SK-N-SH (cell line): ENCODE measurements at regions not wholly inside any gene's neighbourhood (a gene's known extent, or its start where the extent isn't known, plus 50 kb on each side); places are given as distances from the start of the nearest gene placed in this dataset.

Experiments used
- CTCF ChIA-PET: fragments of 300-600, 350-600 bp; formaldehyde crosslinking; extraction: SDS; loops from one replicate; lab custom pipeline; 2021; lab: Yijun Ruan, JAX
- POLR2A ChIA-PET: fragments of 350-600 bp; sonication (Branson Sonifier 250); formaldehyde crosslinking; extraction: SDS; loops from one replicate; lab custom pipeline; 2020; ENCODE audit warnings: antibody characterized with exemption, inconsistent platforms; lab: Yijun Ruan, JAX
- DNase-seq: peaks from one replicate; pipeline ENCODE4 v3.0.0; 2012
- H2AFZ ChIP-seq: fragments of 200-600 bp; sonication (generic); 2 replicates; pipeline ENCODE4 v1.8.1; 2016; ENCODE audit warnings: antibody characterized with exemption, mild to moderate bottlenecking, low read depth
- H3F3A ChIP-seq: fragments of 200-600 bp; sonication (generic); replicated peaks from 2 replicates; pipeline ENCODE3; 2016; ENCODE audit warnings: antibody characterized with exemption, mild to moderate bottlenecking; ENCODE audit not compliant: insufficient read depth
- H3K27ac ChIP-seq, 2 experiments: fragments of 200-500 bp in 1 of 2; fragments of 200-600 bp in 1 of 2; sonication (Bioruptor generic) in 1 of 2; sonication (generic), shearing (Covaris generic) in 1 of 2; 2 replicates each; pipeline versions ENCODE4 v1.5.1 to v1.6.1; 2014 to 2016; ENCODE audit warnings: low read depth in 2 of 2, inconsistent platforms in 1 of 2, low read length in 1 of 2, mild to moderate bottlenecking in 1 of 2, mixed read lengths in 1 of 2
- H3K27me3 ChIP-seq: fragments of 200-600 bp; sonication (generic), shearing (Covaris generic); 2 replicates; pipeline ENCODE4 v1.6.1; 2016; ENCODE audit warnings: mixed run types; ENCODE audit not compliant: insufficient read depth
- H3K36me3 ChIP-seq, 2 experiments: fragments of 200-500 bp in 1 of 2; fragments of 200-600 bp in 1 of 2; sonication (Bioruptor generic) in 1 of 2; sonication (generic) in 1 of 2; replicated peaks in 1 of 2; 2 replicates each; pipeline versions ENCODE3 to v1.5.1; 2014 to 2016; ENCODE audit warnings: low read length in 1 of 2, mild to moderate bottlenecking in 1 of 2; ENCODE audit not compliant: insufficient read depth in 2 of 2, control insufficient read depth in 1 of 2
- H3K4me1 ChIP-seq, 2 experiments: fragments of 200-500 bp in 1 of 2; fragments of 200-600 bp in 1 of 2; sonication (Bioruptor generic) in 1 of 2; sonication (generic), shearing (Covaris generic) in 1 of 2; 2 replicates each; pipeline versions ENCODE4 v1.5.1 to v1.6.1; 2014 to 2016; ENCODE audit warnings: low read depth in 1 of 2, low read length in 1 of 2, mixed run types in 1 of 2; ENCODE audit not compliant: insufficient read depth in 2 of 2, control insufficient read depth in 1 of 2
- H3K4me2 ChIP-seq: fragments of 200-600 bp; sonication (generic), shearing (Covaris generic); 2 replicates; pipeline ENCODE4 v1.6.1; 2017; ENCODE audit warnings: mixed run types
- H3K4me3 ChIP-seq, 2 experiments: fragments of 200-500 bp in 1 of 2; fragments of 200-600 bp in 1 of 2; sonication (Bioruptor generic) in 1 of 2; sonication (generic), shearing (Covaris generic) in 1 of 2; 2 replicates each; pipeline versions ENCODE4 v1.5.1 to v1.8.1; 2014 to 2016; ENCODE audit warnings: low read depth in 2 of 2, inconsistent platforms in 1 of 2, low read length in 1 of 2, mild to moderate bottlenecking in 1 of 2, mixed read lengths in 1 of 2, moderate library complexity in 1 of 2
- H3K79me2 ChIP-seq: fragments of 200-600 bp; sonication (generic); 2 replicates; pipeline ENCODE4 v1.8.1; 2017; ENCODE audit warnings: mild to moderate bottlenecking; ENCODE audit not compliant: insufficient read depth
- H3K9ac ChIP-seq: fragments of 200-600 bp; sonication (generic); 2 replicates; pipeline ENCODE4 v1.6.1; 2017; ENCODE audit warnings: mixed run types
- H3K9me2 ChIP-seq: fragments of 200-600 bp; sonication (generic); 2 replicates; pipeline ENCODE4 v1.6.1; 2017; ENCODE audit warnings: mixed run types
- H3K9me3 ChIP-seq: fragments of 200-600 bp; sonication (generic); 2 replicates; pipeline ENCODE4 v1.6.1; 2017; ENCODE audit warnings: mixed run types, mild to moderate bottlenecking, moderate library complexity
- H4K20me1 ChIP-seq: fragments of 200-600 bp; sonication (generic); 2 replicates; pipeline ENCODE4 v1.6.1; 2017; ENCODE audit warnings: mild to moderate bottlenecking, mixed run types; ENCODE audit not compliant: insufficient read depth
- CHD2 ChIP-seq: fragments of 150-350 bp; IDR thresholded peaks from 2 replicates; pipeline ENCODE4 v1.6.1; 2018; ENCODE audit warnings: low read length; ENCODE audit not compliant: partially characterized antibody
- ELF1 ChIP-seq: IDR thresholded peaks from 2 replicates; pipeline ENCODE4 v1.4.0; 2012
- EP300 ChIP-seq, 2 experiments: IDR thresholded peaks; 2 replicates each; pipeline versions ENCODE4 v1.4.0 to v1.6.1; 2012; ENCODE audit warnings: borderline replicate concordance in 1 of 2, low read depth in 1 of 2, low read length in 1 of 2
- FOSL2 ChIP-seq: IDR thresholded peaks from 2 replicates; pipeline ENCODE4 v1.4.0; 2012; ENCODE audit warnings: low read depth, mild to moderate bottlenecking, moderate library complexity, borderline replicate concordance
- FOXJ3 ChIP-seq: sonication (generic); formaldehyde crosslinking; IDR thresholded peaks from 2 replicates; pipeline ENCODE4 v1.5.1; 2020; ENCODE audit warnings: mild to moderate bottlenecking, missing genetic modification reagents
- GABPA ChIP-seq: IDR thresholded peaks from 2 replicates; pipeline ENCODE4 v1.4.0; 2012; ENCODE audit warnings: low read depth, mild to moderate bottlenecking
- IRF3 ChIP-seq: fragments of 150-350 bp; IDR thresholded peaks from 2 replicates; pipeline ENCODE4 v1.6.1; 2016; ENCODE audit warnings: mild to moderate bottlenecking, low read depth, low read length
- MAX ChIP-seq: IDR thresholded peaks from 2 replicates; pipeline ENCODE4 v1.4.0; 2012; ENCODE audit warnings: low read depth
- MEF2A ChIP-seq: IDR thresholded peaks from 2 replicates; pipeline ENCODE4 v1.4.0; 2012; ENCODE audit warnings: low read depth, borderline replicate concordance
- NFIC ChIP-seq: IDR thresholded peaks from 2 replicates; pipeline ENCODE4 v1.4.0; 2012; ENCODE audit warnings: borderline replicate concordance
- NRF1 ChIP-seq: IDR thresholded peaks from 2 replicates; pipeline ENCODE4 v1.6.1; 2012; ENCODE audit warnings: low read depth, mild to moderate bottlenecking, low read length
- PBX3 ChIP-seq: IDR thresholded peaks from 2 replicates; pipeline ENCODE4; 2012
- POLR2AphosphoS5 ChIP-seq: IDR thresholded peaks from 2 replicates; pipeline ENCODE4 v1.6.1; 2012; ENCODE audit warnings: low read depth, low read length
- SIN3A ChIP-seq: IDR thresholded peaks from 2 replicates; pipeline ENCODE4 v1.6.1; 2012; ENCODE audit warnings: low read depth, mild to moderate bottlenecking, low read length, moderate library complexity, borderline replicate concordance
- WGBS: methylation state at CpG from one replicate; pipeline ENCODE4 v1.1.6; 2017; ENCODE audit warnings: low lambda C conversion rate; 5-methylcytosine and 5-hydroxymethylcytosine counted together

GRCh38 chr15:62569460-62570404 lies 404.6 kb upstream of the C2CD4B start:
- no peaks in the 10 kb centered on the region for H3K36me3 ChIP-seq
- 60% methylated on average over 11 of the region's 14 CpGs for WGBS
- no peaks in the 10 kb centered on the region for H3K9me2 ChIP-seq
- H3K9ac ChIP-seq: no peak overlapping the region
- no peaks in the 10 kb centered on the region for H4K20me1 ChIP-seq
- H3F3A ChIP-seq: no peaks in the 10 kb centered on the region
- no peak overlapping the region for H3K4me3 ChIP-seq
- POLR2A ChIA-PET: no interaction called here
- H3K4me2 ChIP-seq: no peak overlapping the region
- no peak overlapping the region for H2AFZ ChIP-seq
- H3K27me3 ChIP-seq: no peaks in the 10 kb centered on the region
- TF ChIP-seq NFIC: peak; percentile 37; the same call in 1 of the 2 replicates
- TF ChIP-seq PBX3: no peak
- TF ChIP-seq, all 33 proteins: peak for 1
- Histone ChIP-seq H3K27ac (no peak overlapping the region), H3K4me1 (peaks cover 0 to 2% of the 10 kb centered on the region in 2 experiments; a peak in 1 of 4 replicates), H3K9me3 (no peaks in the 10 kb centered on the region), H3K79me2 (no peaks in the 10 kb centered on the region)
- CTCF ChIA-PET: interaction anchor here (0.8 to 2.0 kb wide), 2 partner anchors 172 to 225 kb away, joined by 3 to 6 read pairs; no protein-coding TSS in a partner anchor
- peak; percentile 25 for DNase-seq

- H3K4me1 ChIP-seq: no peaks in the 10 kb centered on the region; a peak in 1 of 4 replicates
- H3K36me3 ChIP-seq: no peaks in the 10 kb centered on the region
- TF ChIP-seq IRF3: no peak
- TF ChIP-seq NFIC: no peak
- TF ChIP-seq PBX3: no peak
- no peak for TF ChIP-seq SIN3A
- no peak for TF ChIP-seq FOSL2
- TF ChIP-seq MAX: no peak
- no peak for TF ChIP-seq GABPA
- TF ChIP-seq NRF1: no peak
- no peak for TF ChIP-seq CHD2
- TF ChIP-seq FOXJ3: no peak
- no peak for TF ChIP-seq POLR2AphosphoS5
- no peak for TF ChIP-seq EP300 (IDR thresholded peaks at IDR 0.05; ENCODE audit: borderline replicate concordance in 1 of 2, low read depth in 1 of 2, low read length in 1 of 2)
- TF ChIP-seq ELF1: no peak
- TF ChIP-seq MEF2A: no peak
- no peak overlapping the region for H3K4me3 ChIP-seq
- no peaks in the 10 kb centered on the region for H3K9me3 ChIP-seq
- ChIA-PET POLR2A (no interaction called here), CTCF (interaction anchor here (0.8 to 2.0 kb wide), 3 partner anchors 12 to 226 kb away, joined by 3 to 6 read pairs (median 3); no protein-coding TSS in a partner anchor)
- no peak for DNase-seq
- H4K20me1 ChIP-seq: no peaks in the 10 kb centered on the region
- 90% methylated on average over 4 of the region's 4 CpGs for WGBS
- no peaks in the 10 kb centered on the region for H3K27me3 ChIP-seq
- H2AFZ ChIP-seq: no peak overlapping the region
- no peak overlapping the region for H3K4me2 ChIP-seq
- no peak overlapping the region for H3K9ac ChIP-seq
- no peaks in the 10 kb centered on the region for H3K9me2 ChIP-seq
- no peaks in the 10 kb centered on the region for H3K79me2 ChIP-seq
- no peaks in the 10 kb centered on the region for H3F3A ChIP-seq
- no peak overlapping the region for H3K27ac ChIP-seq
Observed at GRCh38 chr15:62570405-62570783, 405.3 kb upstream of the C2CD4B start.
